OCI-LY1 (cell line): ENCODE measurements at regions not wholly inside any gene's neighbourhood (a gene's known extent, or its start where the extent isn't known, plus 50 kb on each side); places are given as distances from the start of the nearest gene placed in this dataset.

ENCODE experiments used
- EZH2 ChIP-seq: fragments of 200-600 bp; sonication (generic), shearing (Covaris generic); IDR thresholded peaks from 2 replicates; pipeline ENCODE4 v1.8.0; 2017; ENCODE audit warnings: borderline replicate concordance, mixed run types, mild to moderate bottlenecking, antibody characterized with exemption, low read length, moderate library complexity, mixed read lengths
- TF ChIP-seq, protein P1 (sequence below): fragments of 200-600 bp; sonication (generic), shearing (Covaris generic); IDR thresholded peaks from 2 replicates; pipeline ENCODE4 v1.5.1; 2017; ENCODE audit warnings: mild to moderate bottlenecking, antibody characterized with exemption, low read length, moderate library complexity, mixed read lengths

DNA sequence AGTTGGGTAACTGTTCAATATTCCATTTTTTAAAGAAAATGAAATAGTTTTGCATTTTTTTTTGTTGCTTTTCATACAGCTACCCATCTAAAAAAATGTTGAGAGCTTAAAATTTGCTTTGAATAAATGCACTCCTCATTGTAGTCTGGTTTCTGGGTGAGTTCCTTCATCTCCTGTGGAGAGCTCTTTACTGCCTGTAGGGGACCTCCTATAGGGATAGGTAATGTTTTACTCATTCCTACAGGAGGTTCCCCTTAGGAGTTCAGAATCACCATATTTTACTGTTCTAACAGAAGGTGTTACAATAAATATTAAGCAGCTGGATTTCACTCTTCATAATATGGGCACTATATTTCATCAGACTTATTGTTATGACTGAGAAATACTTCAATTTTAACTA, 947.3 kb upstream of the CRIM1 start:
- TF ChIP-seq, protein P1, sequence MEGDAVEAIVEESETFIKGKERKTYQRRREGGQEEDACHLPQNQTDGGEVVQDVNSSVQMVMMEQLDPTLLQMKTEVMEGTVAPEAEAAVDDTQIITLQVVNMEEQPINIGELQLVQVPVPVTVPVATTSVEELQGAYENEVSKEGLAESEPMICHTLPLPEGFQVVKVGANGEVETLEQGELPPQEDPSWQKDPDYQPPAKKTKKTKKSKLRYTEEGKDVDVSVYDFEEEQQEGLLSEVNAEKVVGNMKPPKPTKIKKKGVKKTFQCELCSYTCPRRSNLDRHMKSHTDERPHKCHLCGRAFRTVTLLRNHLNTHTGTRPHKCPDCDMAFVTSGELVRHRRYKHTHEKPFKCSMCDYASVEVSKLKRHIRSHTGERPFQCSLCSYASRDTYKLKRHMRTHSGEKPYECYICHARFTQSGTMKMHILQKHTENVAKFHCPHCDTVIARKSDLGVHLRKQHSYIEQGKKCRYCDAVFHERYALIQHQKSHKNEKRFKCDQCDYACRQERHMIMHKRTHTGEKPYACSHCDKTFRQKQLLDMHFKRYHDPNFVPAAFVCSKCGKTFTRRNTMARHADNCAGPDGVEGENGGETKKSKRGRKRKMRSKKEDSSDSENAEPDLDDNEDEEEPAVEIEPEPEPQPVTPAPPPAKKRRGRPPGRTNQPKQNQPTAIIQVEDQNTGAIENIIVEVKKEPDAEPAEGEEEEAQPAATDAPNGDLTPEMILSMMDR = no peak
- TF ChIP-seq EZH2 = no peak
